ENCODE measurements at regions not wholly inside any gene's neighbourhood (a gene's known extent, or its start where the extent isn't known, plus 50 kb on each side); places are given as distances from the start of the nearest gene placed in this dataset.

- RAD21 ChIA-PET (ENCODE audit: low non-redundant PET in 1 of 2, low total read pairs in 2 of 2, uncharacterized antibody in 2 of 2, unreplicated experiment in 2 of 2), result no interaction called here
- peak; percentile 97 for ATAC-seq
- Histone ChIP-seq H3K9ac (ENCODE audit: low read length) (no peak overlapping the region), H3K36me3 (ENCODE audit: control insufficient read depth in 1 of 2, insufficient read depth in 2 of 2, low read length in 2 of 2) (no peaks in the 10 kb centered on the region), H3K9me3 (ENCODE audit: control insufficient read depth in 1 of 2, insufficient read depth in 1 of 2, low read depth in 1 of 2, low read length in 2 of 2) (no peaks in the 10 kb centered on the region), H3K27me3 (ENCODE audit: insufficient read depth, low read length) (no peaks in the 10 kb centered on the region), H3K4me3 (replicated peaks in 1 of 2; ENCODE audit: low read depth in 1 of 2, low read length in 2 of 2) (no peak overlapping the region), H2AFZ (ENCODE audit: low read depth, low read length, poor library complexity, severe bottlenecking) (peak overlapping the region; percentile 60), H3K79me2 (ENCODE audit: insufficient read depth, low read length) (no peaks in the 10 kb centered on the region), H3K27ac (ENCODE audit: low read depth, low read length) (no peak overlapping the region), H3K4me1 (ENCODE audit: control insufficient read depth in 1 of 2, insufficient read depth in 2 of 2, low read length in 2 of 2) (peaks cover 0 to 12% of the 10 kb centered on the region in 2 experiments; a peak in 1 of 4 replicates), H3K9me2 (ENCODE audit: insufficient read depth) (no peaks in the 10 kb centered on the region), H4K20me1 (ENCODE audit: insufficient read depth) (no peaks in the 10 kb centered on the region), H3K4me2 (ENCODE audit: low read length) (peak overlapping the region; percentile 13)
- CTCF ChIA-PET, result no interaction called here
- TF ChIP-seq EGR1 (IDR thresholded peaks at IDR 0.05; ENCODE audit: low read depth), result no peak
- peak; percentile 31; the same call in 1 of the 2 replicates for TF ChIP-seq POLR2AphosphoS5 (IDR thresholded peaks at IDR 0.05; ENCODE audit: low read depth, low read length)
- no peak for TF ChIP-seq CEBPB (IDR thresholded peaks at IDR 0.05; ENCODE audit: low read depth)
- no peak for TF ChIP-seq FOSL1 (IDR thresholded peaks at IDR 0.05; ENCODE audit: low read depth)
- no peak for TF ChIP-seq CTCF (IDR thresholded peaks at IDR 0.05 in 2 of 3, conservative IDR thresholded peaks at IDR 0.05 in 1 of 3; ENCODE audit: borderline replicate concordance in 1 of 3, insufficient read depth in 1 of 3, low read depth in 2 of 3, low read length in 2 of 3)
- TF ChIP-seq POLR2A (IDR thresholded peaks at IDR 0.05; ENCODE audit: borderline replicate concordance, extremely low read depth, insufficient read depth, insufficient read length), result peak; percentile 49
- no peak for TF ChIP-seq JUND (IDR thresholded peaks at IDR 0.05)
- POLR2A ChIA-PET, result no interaction called here
- no TSS peak for BruUV-seq (replicated peaks)
- DNase-seq (ENCODE audit: low read depth, low spot score), result no peak
- intact Hi-C loops (cut with micrococcal nuclease), result loop anchor here (10.0 kb wide), 1 partner anchor 295 kb away; no protein-coding TSS in a partner anchor
Measured at GRCh38 chr10:86599729-86600128, 54.6 kb upstream of the OPN4 start.

DNA sequence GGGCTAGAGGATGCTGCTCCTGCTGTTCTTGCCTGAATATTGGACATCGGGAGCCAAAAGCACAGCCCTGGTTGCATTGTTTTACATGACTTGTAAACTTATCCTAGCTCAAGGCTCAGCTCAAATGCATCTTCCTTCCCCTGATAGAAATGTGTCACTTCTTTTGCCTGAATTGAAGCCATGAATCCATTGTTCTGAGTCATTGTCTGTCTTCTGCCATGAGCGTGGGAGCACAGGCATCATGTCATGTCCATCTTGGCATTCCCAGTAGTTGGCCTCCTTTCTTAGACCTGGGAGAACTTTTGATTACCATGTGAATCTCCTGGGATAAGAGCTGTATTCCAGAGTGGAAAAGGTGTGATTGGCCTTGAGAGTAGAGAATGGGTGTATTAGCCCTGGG lies 54.1 kb upstream of the OPN4 start:
- Histone ChIP-seq H4K20me1 (ENCODE audit: insufficient read depth) (no peaks in the 10 kb centered on the region), H3K9me3 (ENCODE audit: control insufficient read depth in 1 of 2, insufficient read depth in 1 of 2, low read depth in 1 of 2, low read length in 2 of 2) (no peaks in the 10 kb centered on the region), H3K79me2 (ENCODE audit: insufficient read depth, low read length) (no peaks in the 10 kb centered on the region), H3K27me3 (ENCODE audit: insufficient read depth, low read length) (no peaks in the 10 kb centered on the region), H3K27ac (ENCODE audit: low read depth, low read length) (no peak overlapping the region), H3K4me1 (ENCODE audit: control insufficient read depth in 1 of 2, insufficient read depth in 2 of 2, low read length in 2 of 2) (peaks cover 0 to 12% of the 10 kb centered on the region in 2 experiments; a peak in 1 of 4 replicates), H3K4me3 (replicated peaks in 1 of 2; ENCODE audit: low read depth in 1 of 2, low read length in 2 of 2) (no peak overlapping the region), H3K9me2 (ENCODE audit: insufficient read depth) (no peaks in the 10 kb centered on the region), H3K9ac (ENCODE audit: low read length) (no peak overlapping the region), H3K4me2 (ENCODE audit: low read length) (no peak overlapping the region), H3K36me3 (ENCODE audit: control insufficient read depth in 1 of 2, insufficient read depth in 2 of 2, low read length in 2 of 2) (no peaks in the 10 kb centered on the region), H2AFZ (ENCODE audit: low read depth, low read length, poor library complexity, severe bottlenecking) (no peak overlapping the region)
- DNase-seq (ENCODE audit: low read depth, low spot score), result no peak
- intact Hi-C loops (cut with micrococcal nuclease), result no loop called here
- ChIA-PET RAD21 (ENCODE audit: low non-redundant PET in 1 of 2, low total read pairs in 2 of 2, uncharacterized antibody in 2 of 2, unreplicated experiment in 2 of 2) (no interaction called here), POLR2A (no interaction called here), CTCF (interaction anchor here (0.8 kb wide), 1 partner anchor 15 kb away, joined by 3 read pairs; no protein-coding TSS in a partner anchor)
- BruUV-seq (replicated peaks), result no TSS peak
- ATAC-seq, result no peak
- TF ChIP-seq JUND (IDR thresholded peaks at IDR 0.05) (no peak), TCF7L2 (IDR thresholded peaks at IDR 0.05; ENCODE audit: borderline replicate concordance, extremely low read depth, insufficient read depth, insufficient read length) (no peak), ELF1 (IDR thresholded peaks at IDR 0.05; ENCODE audit: borderline replicate concordance, low read depth) (no peak), CEBPB (IDR thresholded peaks at IDR 0.05; ENCODE audit: low read depth) (no peak), ZNF274 (IDR thresholded peaks at IDR 0.05; ENCODE audit: low read depth, low read length) (no peak), CTCF (IDR thresholded peaks at IDR 0.05 in 2 of 3, conservative IDR thresholded peaks at IDR 0.05 in 1 of 3; ENCODE audit: borderline replicate concordance in 1 of 3, insufficient read depth in 1 of 3, low read depth in 2 of 3, low read length in 2 of 3) (no peak), RAD21 (IDR thresholded peaks at IDR 0.05; ENCODE audit: low read depth) (no peak), EGR1 (IDR thresholded peaks at IDR 0.05; ENCODE audit: low read depth) (no peak), ZFX (IDR thresholded peaks at IDR 0.05) (no peak)
- TF ChIP-seq, protein P1, sequence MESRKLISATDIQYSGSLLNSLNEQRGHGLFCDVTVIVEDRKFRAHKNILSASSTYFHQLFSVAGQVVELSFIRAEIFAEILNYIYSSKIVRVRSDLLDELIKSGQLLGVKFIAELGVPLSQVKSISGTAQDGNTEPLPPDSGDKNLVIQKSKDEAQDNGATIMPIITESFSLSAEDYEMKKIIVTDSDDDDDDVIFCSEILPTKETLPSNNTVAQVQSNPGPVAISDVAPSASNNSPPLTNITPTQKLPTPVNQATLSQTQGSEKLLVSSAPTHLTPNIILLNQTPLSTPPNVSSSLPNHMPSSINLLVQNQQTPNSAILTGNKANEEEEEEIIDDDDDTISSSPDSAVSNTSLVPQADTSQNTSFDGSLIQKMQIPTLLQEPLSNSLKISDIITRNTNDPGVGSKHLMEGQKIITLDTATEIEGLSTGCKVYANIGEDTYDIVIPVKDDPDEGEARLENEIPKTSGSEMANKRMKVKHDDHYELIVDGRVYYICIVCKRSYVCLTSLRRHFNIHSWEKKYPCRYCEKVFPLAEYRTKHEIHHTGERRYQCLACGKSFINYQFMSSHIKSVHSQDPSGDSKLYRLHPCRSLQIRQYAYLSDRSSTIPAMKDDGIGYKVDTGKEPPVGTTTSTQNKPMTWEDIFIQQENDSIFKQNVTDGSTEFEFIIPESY (IDR thresholded peaks at IDR 0.05; ENCODE audit: extremely low read depth, insufficient replicate concordance, low read length), result no peak
- TF ChIP-seq, protein P2, sequence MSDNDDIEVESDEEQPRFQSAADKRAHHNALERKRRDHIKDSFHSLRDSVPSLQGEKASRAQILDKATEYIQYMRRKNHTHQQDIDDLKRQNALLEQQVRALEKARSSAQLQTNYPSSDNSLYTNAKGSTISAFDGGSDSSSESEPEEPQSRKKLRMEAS (IDR thresholded peaks at IDR 0.05), result no peak

All from HCT116 (cell line).